K562 (cell line): ENCODE measurements at regions not wholly inside any gene's neighbourhood (a gene's known extent, or its start where the extent isn't known, plus 50 kb on each side); places are given as distances from the start of the nearest gene placed in this dataset.

Experiments used
- HCFC1 ChIP-seq: IDR thresholded peaks from 2 replicates; pipeline ENCODE4 v1.6.1; 2012; ENCODE audit warnings: low read depth, low read length, improper control_type of control experiment
- TF ChIP-seq, protein P1 (sequence below): sonication (generic); formaldehyde crosslinking; IDR thresholded peaks from 2 replicates; pipeline ENCODE4 v1.8.0; 2022; ENCODE audit warnings: mild to moderate bottlenecking, missing genetic modification reagents

DNA sequence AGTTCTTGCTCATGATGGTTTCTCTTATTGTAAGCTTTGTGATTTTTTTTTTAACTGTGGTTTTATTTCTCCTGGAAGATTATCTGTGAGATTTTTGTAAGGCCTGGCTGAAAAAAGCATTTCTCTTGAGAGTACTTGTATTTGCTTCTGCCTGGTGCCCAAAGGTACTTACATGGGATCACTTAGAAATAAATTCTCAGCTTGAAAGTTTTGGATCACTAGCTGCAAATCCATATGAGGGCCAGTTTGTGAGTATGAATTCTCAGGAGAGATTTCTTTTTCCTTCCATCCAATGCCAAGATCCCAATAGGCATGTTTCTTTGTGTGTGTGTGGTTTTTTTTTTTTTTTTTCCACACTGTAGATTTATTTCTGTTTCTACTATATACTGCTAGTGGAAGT, 1884.7 kb upstream of the PCDH7 start:
- TF ChIP-seq, protein P1, sequence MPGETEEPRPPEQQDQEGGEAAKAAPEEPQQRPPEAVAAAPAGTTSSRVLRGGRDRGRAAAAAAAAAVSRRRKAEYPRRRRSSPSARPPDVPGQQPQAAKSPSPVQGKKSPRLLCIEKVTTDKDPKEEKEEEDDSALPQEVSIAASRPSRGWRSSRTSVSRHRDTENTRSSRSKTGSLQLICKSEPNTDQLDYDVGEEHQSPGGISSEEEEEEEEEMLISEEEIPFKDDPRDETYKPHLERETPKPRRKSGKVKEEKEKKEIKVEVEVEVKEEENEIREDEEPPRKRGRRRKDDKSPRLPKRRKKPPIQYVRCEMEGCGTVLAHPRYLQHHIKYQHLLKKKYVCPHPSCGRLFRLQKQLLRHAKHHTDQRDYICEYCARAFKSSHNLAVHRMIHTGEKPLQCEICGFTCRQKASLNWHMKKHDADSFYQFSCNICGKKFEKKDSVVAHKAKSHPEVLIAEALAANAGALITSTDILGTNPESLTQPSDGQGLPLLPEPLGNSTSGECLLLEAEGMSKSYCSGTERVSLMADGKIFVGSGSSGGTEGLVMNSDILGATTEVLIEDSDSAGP (CRISPR knock-in tag), result no peak
- no peak for TF ChIP-seq HCFC1
